Activated T-cell treated with anti-CD3 and anti-CD28 coated beads, Interleukin-2, amount 50 U/mL, for 24 hours (primary cell): ENCODE measurements at regions not wholly inside any gene's neighbourhood (a gene's known extent, or its start where the extent isn't known, plus 50 kb on each side); places are given as distances from the start of the nearest gene placed in this dataset.

ENCODE experiments used
- DNase-seq: peaks from one replicate; pipeline ENCODE4 v3.0.0-alpha.2; 2020
- H3K27ac Mint-ChIP-seq: 2 replicates; pipeline ENCODE4 v1.8.0; 2020; ENCODE audit warnings: mild to moderate bottlenecking, mixed read lengths
- H3K27me3 Mint-ChIP-seq: 2 replicates; pipeline ENCODE4 v1.8.0; 2020; ENCODE audit warnings: mixed read lengths
- H3K36me3 Mint-ChIP-seq: 2 replicates; pipeline ENCODE4 v1.8.0; 2020; ENCODE audit warnings: low read depth, mixed read lengths
- H3K4me1 Mint-ChIP-seq: 2 replicates; pipeline ENCODE4 v1.8.0; 2020; ENCODE audit warnings: low read depth, mixed read lengths
- H3K4me3 Mint-ChIP-seq: 2 replicates; pipeline ENCODE4 v1.8.0; 2020; ENCODE audit warnings: mild to moderate bottlenecking, moderate library complexity, mixed read lengths
- H3K9me3 Mint-ChIP-seq: 2 replicates; pipeline ENCODE4 v1.8.0; 2020; ENCODE audit warnings: mixed read lengths

DNA sequence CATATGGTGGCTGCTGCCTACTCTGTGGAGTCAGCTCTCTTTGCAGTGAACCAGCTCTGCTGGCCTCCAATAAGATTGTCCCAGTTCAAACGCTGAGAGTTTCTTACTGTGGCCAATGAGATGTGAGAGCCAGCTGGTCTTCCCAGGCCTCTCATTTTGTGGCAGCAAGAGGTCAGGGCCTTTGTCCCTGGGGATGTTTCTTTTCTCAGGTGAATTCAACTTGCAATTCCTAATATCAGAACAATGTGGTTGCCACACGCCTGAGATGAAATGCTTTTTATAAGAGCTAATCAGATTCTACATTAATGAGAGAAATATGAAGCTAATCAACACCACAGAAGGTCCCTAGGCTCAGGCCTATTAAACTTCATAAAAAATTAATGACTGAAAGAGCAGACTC lies 660.1 kb upstream of the CAMK1G start:
- H3K27ac Mint-ChIP-seq: no peak overlapping the region
- H3K9me3 Mint-ChIP-seq: no peaks in the 10 kb centered on the region
- no peaks in the 10 kb centered on the region for H3K4me1 Mint-ChIP-seq
- no peak overlapping the region for H3K4me3 Mint-ChIP-seq
- H3K27me3 Mint-ChIP-seq: peaks cover 4% of the 10 kb centered on the region
- DNase-seq: no peak
- no peaks in the 10 kb centered on the region for H3K36me3 Mint-ChIP-seq

DNA sequence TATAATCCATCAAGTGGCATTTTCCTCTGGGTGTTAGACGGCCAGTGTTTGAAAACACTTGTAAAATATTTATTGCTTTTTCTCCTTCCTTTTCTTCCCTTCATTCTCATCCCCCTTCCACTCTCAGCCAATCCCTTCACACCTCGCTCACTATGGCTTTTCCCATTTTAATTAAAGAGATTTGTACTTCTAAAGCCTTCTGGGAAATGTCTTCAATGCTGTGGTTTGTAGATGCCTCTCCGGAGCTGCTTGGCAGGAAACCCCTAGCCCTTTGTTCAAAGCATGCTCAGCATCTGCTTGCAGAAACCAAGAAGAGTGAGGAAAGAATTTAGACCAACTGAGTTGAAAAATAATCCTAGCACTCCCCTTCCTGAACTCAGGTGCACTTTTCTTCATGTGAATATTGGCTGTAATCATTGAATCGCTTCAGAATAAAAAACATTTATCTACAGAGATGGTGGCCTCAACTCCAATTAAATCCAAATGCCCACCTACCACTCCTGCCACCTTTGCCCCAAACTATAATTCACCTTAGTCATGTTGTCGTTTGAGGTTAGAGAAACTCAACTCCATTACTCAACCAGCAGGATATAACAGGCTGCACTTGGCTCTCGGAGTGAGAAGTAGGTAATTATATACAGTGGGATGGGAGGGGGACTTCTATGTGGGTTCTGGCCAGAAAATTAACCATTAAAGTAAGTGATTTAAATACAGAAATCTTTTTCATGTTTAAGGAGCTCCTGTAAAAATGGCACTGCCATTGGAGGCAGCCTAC lies 659.4 kb upstream of the CAMK1G start:
- no peak for DNase-seq
- H3K4me1 Mint-ChIP-seq: no peaks in the 10 kb centered on the region
- H3K4me3 Mint-ChIP-seq: no peak overlapping the region

DNA sequence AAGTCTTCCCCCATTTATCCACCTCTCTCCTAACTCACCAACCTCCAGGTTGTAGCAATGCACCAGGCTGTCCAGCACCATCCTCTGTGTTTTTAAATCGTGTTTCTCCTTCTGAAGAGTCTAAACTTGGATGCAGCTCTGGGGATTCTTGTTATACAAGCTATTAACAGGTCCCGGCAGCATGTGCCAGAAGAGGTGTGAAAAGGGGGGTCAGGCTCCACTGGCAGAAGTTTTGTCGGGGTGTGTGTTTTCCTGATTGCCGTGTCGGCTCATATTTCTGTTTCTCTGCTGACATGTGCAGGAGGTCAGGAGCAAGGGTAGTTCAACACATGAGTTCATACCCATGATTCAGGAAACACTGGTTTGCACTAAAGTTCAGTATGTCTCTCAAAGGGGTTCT lies 658.6 kb upstream of the CAMK1G start:
- Mint-ChIP-seq H3K4me1 (no peaks in the 10 kb centered on the region), H3K9me3 (no peaks in the 10 kb centered on the region), H3K27me3 (peaks cover 4% of the 10 kb centered on the region), H3K27ac (no peak overlapping the region), H3K4me3 (no peak overlapping the region), H3K36me3 (no peaks in the 10 kb centered on the region)
- no peak for DNase-seq

More for the DNA sequence above, 659.4 kb upstream of the CAMK1G start:
- no peaks in the 10 kb centered on the region for H3K9me3 Mint-ChIP-seq
- H3K36me3 Mint-ChIP-seq: no peaks in the 10 kb centered on the region
- H3K27me3 Mint-ChIP-seq: peaks cover 4% of the 10 kb centered on the region
- H3K27ac Mint-ChIP-seq: no peak overlapping the region

DNA sequence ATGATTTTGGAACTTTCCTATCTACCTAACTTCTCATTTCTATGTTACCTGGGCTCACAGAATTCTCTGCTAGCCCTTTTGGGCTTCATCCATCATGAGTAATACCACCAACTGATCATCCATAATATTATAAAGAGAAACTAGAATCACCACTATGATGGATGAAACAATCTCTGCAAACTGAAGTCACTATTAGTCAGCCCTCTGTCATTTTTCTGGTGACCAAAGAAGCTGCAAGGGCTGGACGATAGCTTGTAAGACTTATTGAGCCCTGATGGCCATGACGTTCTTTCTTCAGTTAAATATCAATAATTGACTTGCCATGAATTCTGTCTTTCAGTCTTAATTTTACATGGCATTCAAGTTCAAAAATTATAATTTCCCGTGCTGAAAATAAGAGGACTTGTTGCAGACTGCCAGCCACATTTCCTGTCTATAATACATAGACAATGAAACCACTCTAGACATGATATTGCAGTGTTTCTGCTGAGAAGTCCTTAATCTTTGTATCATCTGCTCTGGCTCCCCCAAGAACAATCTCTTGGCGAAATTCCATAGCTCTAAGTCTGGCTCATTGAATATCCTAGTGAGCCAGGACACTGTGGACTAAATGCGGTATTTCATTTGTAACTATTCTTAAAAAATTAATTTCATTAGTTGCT lies 655.0 kb upstream of the CAMK1G start:
- Mint-ChIP-seq H3K4me1 (no peaks in the 10 kb centered on the region), H3K27ac (no peak overlapping the region), H3K27me3 (peaks cover 9% of the 10 kb centered on the region), H3K36me3 (no peaks in the 10 kb centered on the region), H3K4me3 (no peak overlapping the region), H3K9me3 (no peaks in the 10 kb centered on the region)
- no peak for DNase-seq

DNA sequence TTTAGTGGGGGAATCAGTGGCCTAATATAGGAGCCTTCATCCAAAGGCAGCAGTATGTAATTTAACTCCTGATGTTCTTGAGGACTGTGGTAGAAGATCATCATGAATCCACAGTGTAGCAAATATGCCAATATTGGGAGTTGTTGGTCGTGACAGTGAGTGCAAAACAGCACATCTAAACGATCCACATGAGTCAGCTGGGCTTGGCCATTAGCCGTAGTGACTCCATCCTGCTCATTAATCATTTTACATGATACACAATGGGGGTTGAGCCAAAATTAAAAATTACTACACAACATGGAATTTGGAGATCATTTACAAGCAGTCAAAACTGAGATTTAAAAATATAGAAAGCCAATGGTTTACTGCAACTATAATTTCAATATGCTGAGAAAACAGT lies 653.9 kb upstream of the CAMK1G start:
- Mint-ChIP-seq H3K4me3 (no peak overlapping the region), H3K27me3 (peaks cover 9% of the 10 kb centered on the region), H3K27ac (no peak overlapping the region), H3K4me1 (no peaks in the 10 kb centered on the region), H3K36me3 (no peaks in the 10 kb centered on the region), H3K9me3 (no peaks in the 10 kb centered on the region)
- no peak for DNase-seq

DNA sequence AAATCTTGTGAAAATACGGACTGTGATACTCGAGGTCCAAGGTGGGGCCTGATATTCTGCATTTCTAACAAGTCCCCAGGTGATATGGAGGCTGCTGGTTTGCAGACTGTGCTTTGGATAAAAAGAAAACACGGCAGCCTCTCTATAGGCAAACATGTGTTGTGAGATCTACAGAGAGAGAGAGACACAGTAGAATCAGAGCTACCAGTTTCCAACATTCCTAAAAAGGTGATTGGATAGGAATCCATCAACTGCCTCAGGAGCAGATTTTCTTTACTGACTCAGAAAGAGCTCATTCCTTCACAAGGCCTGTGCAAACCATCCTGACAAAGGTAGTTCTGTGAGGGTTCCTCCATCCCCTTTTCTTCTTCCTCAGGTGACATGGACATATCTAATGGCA lies 651.6 kb upstream of the CAMK1G start:
- Mint-ChIP-seq H3K4me1 (no peaks in the 10 kb centered on the region), H3K9me3 (no peaks in the 10 kb centered on the region), H3K36me3 (no peaks in the 10 kb centered on the region), H3K4me3 (no peak overlapping the region), H3K27ac (no peak overlapping the region), H3K27me3 (peaks cover 8% of the 10 kb centered on the region)
- no peak for DNase-seq

DNA sequence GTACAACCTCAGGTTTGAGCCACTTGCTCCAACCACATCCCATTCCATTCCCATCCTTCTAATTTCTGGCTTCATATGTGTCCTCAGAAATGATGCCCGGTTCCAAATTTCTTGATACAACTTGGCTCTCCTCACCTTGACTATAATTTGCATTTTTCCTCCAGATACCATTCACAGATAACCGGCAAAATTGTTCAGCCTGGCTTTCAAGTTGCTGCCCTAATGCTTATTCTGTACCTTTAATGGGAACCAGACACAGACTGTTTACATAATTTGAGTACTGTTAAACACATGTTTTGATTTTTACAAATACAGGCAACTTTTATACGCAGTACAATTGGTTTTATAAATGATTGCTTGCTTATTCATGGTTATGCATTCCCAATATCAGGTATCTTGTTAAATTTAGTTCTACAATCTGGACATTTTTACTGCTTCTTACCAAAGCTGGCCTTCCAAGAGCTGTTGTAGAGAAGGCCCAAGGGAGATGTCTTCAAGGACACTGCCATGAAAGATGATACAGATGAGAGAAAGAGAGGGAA lies 649.5 kb upstream of the CAMK1G start:
- Mint-ChIP-seq H3K27me3 (peaks cover 8% of the 10 kb centered on the region), H3K27ac (no peak overlapping the region), H3K36me3 (no peaks in the 10 kb centered on the region), H3K4me1 (no peaks in the 10 kb centered on the region), H3K4me3 (no peak overlapping the region), H3K9me3 (no peaks in the 10 kb centered on the region)
- no peak for DNase-seq

DNA sequence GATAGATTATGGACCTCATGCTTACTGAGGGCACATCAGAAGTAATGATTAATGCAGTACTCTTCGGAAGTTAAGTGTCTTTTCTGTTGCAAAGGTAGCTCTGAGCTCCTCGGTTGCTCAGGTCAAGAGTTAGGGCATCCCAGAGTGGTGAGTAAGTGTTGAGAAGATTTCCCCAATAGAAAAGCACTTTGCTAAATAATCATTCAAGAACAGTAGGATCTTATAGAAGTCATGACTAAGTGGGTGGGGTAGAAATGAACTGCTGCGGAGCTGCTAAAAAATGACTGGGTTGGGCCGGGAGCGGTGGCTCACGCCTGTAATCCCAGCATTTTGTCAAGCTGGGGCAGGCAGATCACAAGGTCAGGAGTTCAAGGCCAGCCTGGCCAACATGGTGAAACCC lies 648.6 kb upstream of the CAMK1G start:
- Mint-ChIP-seq H3K9me3 (no peaks in the 10 kb centered on the region), H3K36me3 (no peaks in the 10 kb centered on the region), H3K4me3 (no peak overlapping the region), H3K27ac (no peak overlapping the region), H3K4me1 (no peaks in the 10 kb centered on the region), H3K27me3 (peaks cover 8% of the 10 kb centered on the region)
- DNase-seq: no peak

DNA sequence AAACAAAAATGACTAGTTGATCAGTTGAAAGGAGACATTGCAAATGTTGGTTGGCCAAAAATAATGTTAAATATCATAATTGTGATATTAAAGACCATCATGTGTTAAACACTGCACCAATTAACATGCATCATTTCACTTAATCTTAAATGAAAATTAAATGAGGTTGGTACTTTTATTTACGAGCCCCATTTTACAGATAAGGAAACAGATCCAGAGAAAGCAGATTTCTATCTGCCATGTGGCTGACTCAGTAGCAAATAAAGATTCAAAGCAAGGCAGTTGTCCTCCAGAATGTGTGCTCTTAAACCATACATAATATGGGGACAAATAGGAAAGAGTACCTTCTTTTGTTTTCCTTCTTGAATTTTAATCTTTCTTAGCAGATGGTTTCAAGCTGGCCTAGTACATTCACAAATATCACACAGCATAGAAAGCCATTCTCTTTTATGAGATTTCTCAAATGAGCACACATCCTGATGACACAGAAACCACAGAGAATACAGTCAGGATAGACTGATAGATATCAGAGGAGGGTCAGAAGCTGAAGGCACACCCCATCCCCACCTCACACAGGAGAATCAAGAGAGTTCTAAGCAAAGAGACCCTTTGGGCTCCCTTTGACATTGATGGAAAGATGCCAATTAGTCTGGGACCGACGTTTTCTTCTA lies 647.9 kb upstream of the CAMK1G start:
- no peak for DNase-seq
- Mint-ChIP-seq H3K36me3 (no peaks in the 10 kb centered on the region), H3K4me1 (no peaks in the 10 kb centered on the region), H3K27ac (no peak overlapping the region), H3K27me3 (peaks cover 8% of the 10 kb centered on the region), H3K4me3 (no peak overlapping the region), H3K9me3 (no peaks in the 10 kb centered on the region)

DNA sequence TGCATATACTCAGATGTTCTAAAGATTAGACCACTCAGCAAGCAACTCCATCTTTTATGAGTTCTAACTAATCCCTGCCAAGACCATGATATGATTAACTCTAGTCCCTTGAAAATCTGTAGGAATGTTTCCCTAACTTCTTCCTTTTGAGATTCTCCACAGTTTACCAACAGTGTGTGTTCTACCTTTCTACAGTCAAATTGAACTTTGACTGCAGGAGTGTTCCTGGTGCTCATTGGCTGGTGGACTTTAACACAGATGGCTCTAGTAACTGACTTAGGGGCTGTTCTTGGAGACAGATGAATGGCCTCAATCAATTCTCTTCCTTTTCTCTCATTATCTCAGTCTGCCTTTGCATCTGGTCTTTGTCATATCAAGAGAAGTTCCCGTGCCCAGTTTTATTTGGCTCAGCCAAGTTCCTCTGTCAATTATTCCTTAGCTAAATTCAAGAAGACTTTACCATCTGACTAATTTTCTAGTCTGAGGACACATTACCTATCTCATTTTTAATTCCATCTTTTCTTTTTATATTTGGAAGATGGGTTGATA lies 643.9 kb upstream of the CAMK1G start:
- Mint-ChIP-seq H3K27ac (no peak overlapping the region), H3K27me3 (peaks cover 13% of the 10 kb centered on the region)

DNA sequence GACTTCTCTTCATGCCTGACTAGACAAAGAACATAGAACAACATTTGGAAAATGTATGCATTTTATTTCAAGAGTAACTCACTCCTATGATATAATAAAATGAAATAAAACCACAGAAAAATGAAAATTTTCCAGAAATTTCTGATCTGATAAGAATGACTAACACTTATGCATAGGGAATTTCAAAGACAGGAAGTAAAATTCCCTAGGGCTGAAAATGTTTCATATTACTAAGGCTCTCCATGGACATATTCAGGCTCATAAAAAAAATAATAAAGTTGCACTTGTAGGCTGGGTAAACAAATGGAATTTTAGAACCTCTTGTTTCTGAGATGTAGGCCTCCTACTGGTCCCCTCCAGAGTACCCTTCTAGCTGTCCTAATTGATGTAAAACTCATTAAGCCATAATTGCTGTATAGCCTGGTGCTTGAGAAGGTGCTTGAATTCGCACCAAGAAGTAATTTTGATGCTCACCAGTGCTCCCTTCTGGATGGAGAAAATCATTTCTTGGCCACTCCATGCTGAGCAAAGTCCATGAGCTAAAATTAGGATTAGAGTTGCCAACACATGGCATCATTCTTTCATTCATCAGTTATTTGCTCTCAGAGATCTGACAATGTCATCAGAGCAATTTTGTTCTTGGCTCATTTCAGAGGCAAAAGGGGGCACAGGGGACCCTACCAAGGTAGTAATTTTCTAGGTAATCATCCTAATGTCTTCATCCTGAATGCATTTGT lies 641.0 kb upstream of the CAMK1G start:
- no peaks in the 10 kb centered on the region for H3K9me3 Mint-ChIP-seq

More for the DNA sequence above, 643.9 kb upstream of the CAMK1G start:
- no peaks in the 10 kb centered on the region for H3K9me3 Mint-ChIP-seq
- H3K4me3 Mint-ChIP-seq: no peak overlapping the region
- no peaks in the 10 kb centered on the region for H3K36me3 Mint-ChIP-seq
- no peak for DNase-seq
- no peaks in the 10 kb centered on the region for H3K4me1 Mint-ChIP-seq

DNA sequence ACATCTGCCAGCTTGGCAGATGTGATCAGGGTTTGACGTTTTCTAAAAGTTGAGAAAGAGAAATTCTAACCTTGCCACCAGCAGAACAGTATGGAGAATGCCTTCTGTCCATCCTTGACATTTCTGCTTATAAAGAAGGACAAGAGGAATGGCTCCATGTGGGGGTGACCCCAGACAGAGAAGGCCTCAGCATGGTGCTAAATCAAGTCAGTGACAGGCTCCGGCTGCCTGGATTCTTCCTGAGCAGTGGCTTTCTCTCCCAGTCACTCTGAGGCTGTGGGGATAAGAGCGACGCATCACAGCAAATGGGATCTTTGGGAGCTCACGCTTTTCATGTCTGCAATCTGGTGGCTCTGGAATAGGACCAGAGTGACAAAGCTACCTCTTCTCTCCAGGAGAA lies 640.2 kb upstream of the CAMK1G start:
- Mint-ChIP-seq H3K27ac (no peak overlapping the region), H3K36me3 (no peaks in the 10 kb centered on the region), H3K4me3 (no peak overlapping the region), H3K9me3 (no peaks in the 10 kb centered on the region), H3K4me1 (no peaks in the 10 kb centered on the region), H3K27me3 (peaks cover 10% of the 10 kb centered on the region)
- DNase-seq: no peak

More for the DNA sequence above, 641.0 kb upstream of the CAMK1G start:
- no peak overlapping the region for H3K4me3 Mint-ChIP-seq
- no peaks in the 10 kb centered on the region for H3K4me1 Mint-ChIP-seq
- H3K36me3 Mint-ChIP-seq: no peaks in the 10 kb centered on the region
- H3K27ac Mint-ChIP-seq: no peak overlapping the region
- DNase-seq: no peak
- peaks cover 10% of the 10 kb centered on the region for H3K27me3 Mint-ChIP-seq

DNA sequence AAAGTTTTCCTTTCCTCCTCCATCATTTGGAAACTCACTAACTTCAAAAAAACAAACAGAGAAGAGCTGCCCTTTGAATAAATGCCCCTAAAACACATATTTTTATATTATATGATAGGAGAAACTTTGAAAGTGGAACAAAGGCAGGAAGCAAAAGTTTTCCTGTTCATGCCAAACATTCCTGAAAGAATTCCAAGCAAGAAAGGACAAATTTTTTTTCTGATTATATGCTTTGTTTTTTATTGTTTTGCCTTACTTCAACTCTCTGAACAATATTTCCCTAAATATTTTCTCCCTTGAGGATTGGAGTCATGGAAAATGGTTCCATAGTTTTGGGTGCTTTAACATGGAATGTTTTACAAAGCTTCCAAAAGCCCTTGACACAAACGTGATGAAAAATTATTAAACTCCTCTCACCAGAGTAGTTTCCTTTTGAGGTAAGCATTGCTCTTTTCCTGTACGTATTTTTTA lies 638.5 kb upstream of the CAMK1G start:
- Mint-ChIP-seq H3K9me3 (no peaks in the 10 kb centered on the region), H3K27ac (no peak overlapping the region), H3K36me3 (no peaks in the 10 kb centered on the region), H3K27me3 (peaks cover 10% of the 10 kb centered on the region), H3K4me1 (no peaks in the 10 kb centered on the region), H3K4me3 (no peak overlapping the region)
- DNase-seq: no peak

DNA sequence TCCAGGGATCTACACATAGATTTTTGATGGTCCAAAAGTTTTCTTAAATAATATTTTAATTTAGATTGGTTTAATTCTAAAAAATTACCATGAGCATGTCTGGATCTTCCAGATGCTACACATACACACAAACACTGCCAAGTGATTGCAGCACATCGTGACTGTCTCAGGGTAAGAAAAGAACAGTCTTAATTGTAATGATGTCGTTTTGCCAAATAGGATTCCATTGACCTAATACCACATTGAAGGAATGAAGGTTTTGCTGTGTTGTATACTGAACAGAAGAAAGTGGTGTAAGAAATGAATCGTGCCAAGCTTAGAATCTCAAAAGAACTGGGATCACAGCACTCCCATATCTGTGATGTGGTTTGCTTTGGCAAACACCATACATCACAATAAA lies 633.3 kb upstream of the CAMK1G start:
- no peaks in the 10 kb centered on the region for H3K36me3 Mint-ChIP-seq

More for the DNA sequence above, 633.3 kb upstream of the CAMK1G start:
- no peak for DNase-seq
- no peaks in the 10 kb centered on the region for H3K9me3 Mint-ChIP-seq
- H3K27ac Mint-ChIP-seq: no peak overlapping the region
- H3K4me1 Mint-ChIP-seq: no peaks in the 10 kb centered on the region
- no peak overlapping the region for H3K4me3 Mint-ChIP-seq
- H3K27me3 Mint-ChIP-seq: no peaks in the 10 kb centered on the region
